Large intestine (tissue), 3 donors: ENCODE measurements at regions not wholly inside any gene's neighbourhood (a gene's known extent, or its start where the extent isn't known, plus 50 kb on each side); places are given as distances from the start of the nearest gene placed in this dataset.
A peak's percentile ranks its signal among the peaks of the same experiment; 100 is the strongest.

ENCODE experiments used
- DNase-seq, 2 donors: peaks; one replicate each; pipeline versions ENCODE4 v3.0.0 to v3.0.0-alpha.2; 2013
- H3K27ac ChIP-seq: one replicate; pipeline ENCODE4 v1.5.1; 2013; ENCODE audit warnings: low read length
- H3K27me3 ChIP-seq: 2 replicates; pipeline ENCODE4 v1.6.1; 2013; ENCODE audit warnings: low read length; ENCODE audit not compliant: control insufficient read depth, insufficient read depth
- H3K36me3 ChIP-seq: 2 replicates; pipeline ENCODE4 v1.6.1; 2013; ENCODE audit warnings: low read length; ENCODE audit not compliant: control insufficient read depth, insufficient read depth
- H3K4me1 ChIP-seq: one replicate; pipeline ENCODE4 v1.6.1; 2013; ENCODE audit warnings: low read length; ENCODE audit not compliant: control insufficient read depth, insufficient read depth
- H3K4me3 ChIP-seq: one replicate; pipeline ENCODE4 v1.5.1; 2013; ENCODE audit warnings: low read length
- H3K9me3 ChIP-seq: one replicate; pipeline ENCODE4 v1.6.1; 2013; ENCODE audit warnings: mild to moderate bottlenecking, low read depth, low read length, moderate library complexity; ENCODE audit not compliant: control insufficient read depth
- WGBS: methylation state at CpG from one replicate; pipeline ENCODE4 v1.1.5; 2013; ENCODE audit warnings: low lambda C conversion rate; ENCODE audit not compliant: insufficient coverage; 5-methylcytosine and 5-hydroxymethylcytosine counted together

GRCh38 chr1:94686882-94687281 is 133.3 kb upstream of the SLC44A3 start:
- WGBS, result no CpG with 5 or more reads among the region's 4 CpGs
- H3K9me3 ChIP-seq, result no peaks in the 10 kb centered on the region
- H3K4me3 ChIP-seq, result no peak overlapping the region
- H3K36me3 ChIP-seq, result peaks cover 11% of the 10 kb centered on the region
- no peak overlapping the region for H3K27ac ChIP-seq
- no peak for DNase-seq
- H3K27me3 ChIP-seq, result no peaks in the 10 kb centered on the region
- no peaks in the 10 kb centered on the region for H3K4me1 ChIP-seq

DNA sequence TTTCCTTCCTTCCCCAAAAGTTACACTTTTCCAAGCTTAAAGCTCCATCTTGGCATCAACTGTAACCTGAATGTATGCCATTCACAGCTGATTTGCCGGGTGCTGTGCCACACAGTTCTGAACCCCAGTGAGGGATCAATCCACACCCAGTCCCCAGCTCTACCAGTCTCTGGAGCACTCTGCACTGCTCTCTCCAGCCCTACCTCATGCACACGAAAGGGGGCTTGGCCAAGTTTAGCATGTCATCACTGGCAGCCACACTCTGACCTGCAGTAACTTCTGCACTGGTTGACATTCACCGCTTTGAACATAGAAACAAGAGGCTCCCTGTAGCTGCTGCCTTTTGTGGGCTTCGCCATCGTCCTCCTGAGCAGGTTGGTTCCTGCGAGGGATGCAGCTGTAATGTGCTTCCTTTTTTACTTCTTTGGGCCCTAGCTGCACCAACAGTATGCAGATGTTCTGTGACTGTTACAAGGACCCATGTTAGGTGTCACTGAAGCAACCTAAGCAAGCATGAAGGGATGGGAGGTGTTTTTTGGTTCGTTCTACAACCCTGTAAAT is 135.4 kb upstream of the SLC44A3 start:
- Histone ChIP-seq H3K36me3 (peaks cover 4% of the 10 kb centered on the region), H3K27me3 (no peaks in the 10 kb centered on the region), H3K4me3 (no peak overlapping the region), H3K27ac (no peak overlapping the region), H3K4me1 (no peaks in the 10 kb centered on the region), H3K9me3 (no peaks in the 10 kb centered on the region)
- no peak for DNase-seq
- WGBS, result 100% methylated on average over 1 of the region's 7 CpGs

- WGBS, result no CpG with 5 or more reads among the region's 6 CpGs
- Histone ChIP-seq H3K27ac (no peak overlapping the region), H3K36me3 (peaks cover 5% of the 10 kb centered on the region), H3K9me3 (no peaks in the 10 kb centered on the region), H3K4me3 (no peak overlapping the region), H3K27me3 (no peaks in the 10 kb centered on the region), H3K4me1 (no peaks in the 10 kb centered on the region)
- no peak for DNase-seq
Measured at GRCh38 chr1:94683886-94684285, 136.3 kb upstream of the SLC44A3 start.

DNA sequence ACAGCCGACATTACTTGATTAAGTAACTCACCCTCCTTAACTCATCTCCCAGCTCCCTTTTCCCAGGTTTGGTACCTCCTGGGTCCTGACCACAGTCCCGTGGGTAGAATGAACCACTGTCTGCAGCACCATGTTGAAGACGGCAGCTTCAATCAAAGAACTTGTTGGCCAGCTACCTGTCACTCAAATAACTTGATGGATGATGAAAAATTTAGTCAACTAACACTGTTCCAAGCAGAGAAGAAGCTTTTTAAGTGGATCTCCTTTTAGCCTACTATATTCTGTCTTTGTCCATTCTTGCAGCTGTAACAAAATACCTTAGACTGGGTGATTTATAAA is 138.4 kb upstream of the F3 start:
- no peak for DNase-seq
- Histone ChIP-seq H3K36me3 (peaks cover 4% of the 10 kb centered on the region), H3K9me3 (no peaks in the 10 kb centered on the region), H3K4me1 (peaks cover 17% of the 10 kb centered on the region), H3K27me3 (no peaks in the 10 kb centered on the region), H3K27ac (no peak overlapping the region), H3K4me3 (no peak overlapping the region)
- no CpG with 5 or more reads among the region's 3 CpGs for WGBS

DNA sequence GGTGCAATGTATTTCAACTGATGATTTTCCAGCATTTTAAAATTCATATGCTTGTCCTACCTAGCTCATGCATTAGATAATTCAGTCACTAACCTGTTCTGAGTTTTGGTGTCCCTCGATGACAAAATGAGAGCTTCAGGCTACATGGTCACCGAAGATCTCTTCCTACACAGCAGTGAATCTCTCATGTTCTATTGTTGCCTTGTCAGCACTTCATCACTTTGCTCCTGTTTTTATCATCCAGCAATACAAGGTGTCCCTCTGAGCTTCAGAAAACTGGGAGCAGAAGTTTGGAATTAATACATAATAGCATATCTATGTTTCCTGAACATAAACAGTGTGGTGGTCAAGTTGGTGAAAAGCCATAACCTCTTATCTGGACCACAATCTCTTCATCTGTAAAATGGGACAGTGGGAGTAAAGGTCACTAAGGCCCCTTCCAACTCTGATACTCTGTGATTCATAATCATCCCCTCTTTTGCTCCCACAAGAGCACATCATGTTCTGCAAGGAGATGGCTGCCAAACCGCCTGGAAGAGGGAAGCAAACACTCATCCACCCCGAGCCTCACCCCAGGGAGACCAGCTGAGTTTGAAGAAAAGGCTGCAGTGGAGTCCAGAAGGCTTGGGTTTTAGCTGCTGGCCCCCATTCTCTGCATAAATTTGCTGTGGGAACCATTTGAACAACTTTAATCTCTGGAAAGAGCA is 137.9 kb upstream of the F3 start:
- peaks cover 3% of the 10 kb centered on the region for H3K36me3 ChIP-seq
- no peak overlapping the region for H3K4me3 ChIP-seq
- H3K27me3 ChIP-seq, result no peaks in the 10 kb centered on the region
- DNase-seq, result no peak
- peaks cover 17% of the 10 kb centered on the region for H3K4me1 ChIP-seq
- H3K27ac ChIP-seq, result no peak overlapping the region
- H3K9me3 ChIP-seq, result no peaks in the 10 kb centered on the region
- no CpG with 5 or more reads among the region's 4 CpGs for WGBS

- Histone ChIP-seq H3K27me3 (no peaks in the 10 kb centered on the region), H3K4me3 (no peak overlapping the region), H3K4me1 (peaks cover 17% of the 10 kb centered on the region), H3K9me3 (no peaks in the 10 kb centered on the region), H3K27ac (no peak overlapping the region), H3K36me3 (peaks cover 3% of the 10 kb centered on the region)
- DNase-seq, result peak; percentile 23 to 36
- WGBS, result 72% methylated on average over 5 of the region's 11 CpGs
Measured at GRCh38 chr1:94678202-94678848, 136.8 kb upstream of the F3 start.

DNA sequence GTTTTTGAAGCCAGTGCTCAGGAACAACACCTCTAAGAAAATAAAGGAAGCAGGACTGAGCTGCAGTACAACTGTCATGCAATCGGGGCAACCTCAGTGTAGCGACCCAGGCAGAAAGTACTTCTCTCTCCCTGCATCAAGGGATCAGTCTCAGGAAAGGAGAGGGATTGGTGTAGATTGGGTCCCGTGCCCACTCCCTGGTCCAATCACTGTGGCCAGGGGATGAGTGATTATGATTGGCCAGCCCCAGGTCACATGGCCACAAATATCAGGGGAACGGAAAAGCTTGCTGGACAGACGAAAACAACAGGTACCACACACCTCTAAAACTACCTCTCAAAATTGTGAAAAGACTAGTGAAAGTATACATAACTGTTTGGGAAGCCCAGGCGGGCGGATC is 136.2 kb upstream of the F3 start:
- peak overlapping the region; percentile 3 for H3K27ac ChIP-seq
- H3K4me1 ChIP-seq, result peaks cover 17% of the 10 kb centered on the region
- H3K27me3 ChIP-seq, result no peaks in the 10 kb centered on the region
- no peak overlapping the region for H3K4me3 ChIP-seq
- H3K36me3 ChIP-seq, result peaks cover 3% of the 10 kb centered on the region
- 60% methylated on average over 1 of the region's 7 CpGs for WGBS
- DNase-seq, result no peak
- no peaks in the 10 kb centered on the region for H3K9me3 ChIP-seq

- WGBS, result no CpG with 5 or more reads among the region's 5 CpGs
- DNase-seq, result no peak
- peaks cover 7% of the 10 kb centered on the region for H3K36me3 ChIP-seq
- no peak overlapping the region for H3K4me3 ChIP-seq
- peaks cover 17% of the 10 kb centered on the region for H3K4me1 ChIP-seq
- no peaks in the 10 kb centered on the region for H3K27me3 ChIP-seq
- no peaks in the 10 kb centered on the region for H3K9me3 ChIP-seq
- H3K27ac ChIP-seq, result peak overlapping the region; percentile 55
Measured at GRCh38 chr1:94677087-94677486, 135.5 kb upstream of the F3 start.

- peak; percentile 42 to 81 for DNase-seq
- WGBS, result no CpG with 5 or more reads among the region's 6 CpGs
- peaks cover 17% of the 10 kb centered on the region for H3K4me1 ChIP-seq
- H3K9me3 ChIP-seq, result no peaks in the 10 kb centered on the region
- H3K27me3 ChIP-seq, result no peaks in the 10 kb centered on the region
- peak overlapping the region; percentile 55 for H3K27ac ChIP-seq
- no peak overlapping the region for H3K4me3 ChIP-seq
- H3K36me3 ChIP-seq, result peaks cover 8% of the 10 kb centered on the region
Measured at GRCh38 chr1:94676686-94677085, 135.1 kb upstream of the F3 start.

GRCh38 chr1:94675373-94675772 is 133.8 kb upstream of the F3 start:
- DNase-seq, result no peak
- H3K36me3 ChIP-seq, result peaks cover 8% of the 10 kb centered on the region
- no peaks in the 10 kb centered on the region for H3K9me3 ChIP-seq
- 80% methylated on average over 2 of the region's 4 CpGs for WGBS
- H3K27me3 ChIP-seq, result no peaks in the 10 kb centered on the region
- no peak overlapping the region for H3K27ac ChIP-seq
- no peak overlapping the region for H3K4me3 ChIP-seq
- H3K4me1 ChIP-seq, result peaks cover 17% of the 10 kb centered on the region
